ENCODE measurements at regions not wholly inside any gene's neighbourhood (a gene's known extent, or its start where the extent isn't known, plus 50 kb on each side); places are given as distances from the start of the nearest gene placed in this dataset.
"Not testable (repeated sequence)": the region's sequence is repeated elsewhere in the genome, so short reads cannot be mapped to it uniquely, and the experiment has no call there.

DNA sequence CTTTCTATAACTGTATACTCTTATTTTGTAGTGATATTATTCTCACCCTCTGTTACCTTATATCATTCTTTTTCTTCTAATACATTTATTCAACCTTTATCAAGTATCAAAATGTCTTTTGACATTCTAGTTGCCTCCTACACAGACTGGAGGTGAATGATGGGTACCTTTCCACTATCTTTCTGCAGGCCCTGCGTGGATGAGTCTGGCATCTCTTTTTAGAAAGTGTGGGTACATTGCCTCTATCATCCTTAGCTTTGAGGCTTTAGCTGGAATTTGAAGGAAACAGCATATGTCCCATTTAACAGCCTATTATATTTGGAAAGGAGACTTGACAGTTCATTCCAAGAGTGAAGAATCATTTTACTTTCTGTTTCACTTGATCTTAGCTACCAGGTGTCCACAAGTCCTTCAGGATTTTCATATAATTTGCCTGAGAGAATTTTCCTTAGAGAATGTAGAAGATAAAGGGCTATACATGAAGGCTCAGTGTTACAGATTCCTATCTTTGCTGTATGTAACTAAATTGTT lies 192.0 kb downstream of the CWF19L2 start:
- Mint-ChIP-seq H3K27ac (no peak overlapping the region), H3K36me3 (no peaks in the 10 kb centered on the region), H3K4me3 (no peak overlapping the region), H3K9me3 (no peaks in the 10 kb centered on the region), H3K27me3 (no peaks in the 10 kb centered on the region), H3K4me1 (no peaks in the 10 kb centered on the region)
- H3K27ac ChIP-seq (ENCODE audit: low read length) = no peak overlapping the region
- DNase-seq = no peak
- H3K36me3 ChIP-seq (ENCODE audit: control insufficient read depth in 2 of 2, extremely low read depth in 1 of 2, insufficient read depth in 1 of 2, low read length in 1 of 2) = no peaks in the 10 kb centered on the region
- no CpG with 5 or more reads among the region's 1 CpG for WGBS (ENCODE audit: insufficient coverage)
- H3K4me1 ChIP-seq (ENCODE audit: control insufficient read depth in 1 of 2, extremely low read depth in 1 of 2, insufficient read depth in 2 of 2, low read length in 2 of 2) = no peaks in the 10 kb centered on the region
- no peak for ATAC-seq (replicated peaks in 1 of 4)
- CTCF ChIA-PET = no interaction called here
- no peak overlapping the region for H3K4me3 ChIP-seq (ENCODE audit: control insufficient read depth in 1 of 2, extremely low read depth in 1 of 2, low read length in 1 of 2)
- H3K9me3 ChIP-seq = no peaks in the 10 kb centered on the region
- POLR2A ChIA-PET = no interaction called here
- no peaks in the 10 kb centered on the region for H3K27me3 ChIP-seq (replicated peaks in 1 of 2; ENCODE audit: control insufficient read depth in 2 of 2, extremely low read depth in 1 of 2, insufficient read depth in 2 of 2, low read length in 1 of 2)

- Histone ChIP-seq H3K9me3 (no peaks in the 10 kb centered on the region), H3K27ac (ENCODE audit: low read length) (no peak overlapping the region), H3K4me1 (ENCODE audit: control insufficient read depth in 1 of 2, extremely low read depth in 1 of 2, insufficient read depth in 2 of 2, low read length in 2 of 2) (no peaks in the 10 kb centered on the region), H3K4me3 (ENCODE audit: control insufficient read depth in 1 of 2, extremely low read depth in 1 of 2, low read length in 1 of 2) (no peak overlapping the region), H3K27me3 (replicated peaks in 1 of 2; ENCODE audit: control insufficient read depth in 2 of 2, extremely low read depth in 1 of 2, insufficient read depth in 2 of 2, low read length in 1 of 2) (no peaks in the 10 kb centered on the region), H3K36me3 (ENCODE audit: control insufficient read depth in 2 of 2, extremely low read depth in 1 of 2, insufficient read depth in 1 of 2, low read length in 1 of 2) (no peaks in the 10 kb centered on the region)
- ATAC-seq (replicated peaks in 1 of 4) (no peak), DNase-seq (no peak)
- peaks cover 2 to 12% of the 10 kb centered on the region in 2 donors for H3K27me3 Mint-ChIP-seq
- no peaks in the 10 kb centered on the region for H3K9me3 Mint-ChIP-seq
- CTCF ChIA-PET = no interaction called here
- H3K36me3 Mint-ChIP-seq = no peaks in the 10 kb centered on the region
- POLR2A ChIA-PET = interaction anchor here in 1 of 2 donors (0.6 kb wide), 1 partner anchor 1568 kb away, joined by 5 read pairs; no protein-coding TSS in a partner anchor
- H3K4me3 Mint-ChIP-seq = no peak overlapping the region
- H3K27ac Mint-ChIP-seq = no peak overlapping the region
- no peaks in the 10 kb centered on the region for H3K4me1 Mint-ChIP-seq
- no CpG with 5 or more reads among the region's 2 CpGs for WGBS (ENCODE audit: insufficient coverage)
Observed at GRCh38 chr11:107263844-107264563, 193.6 kb downstream of the CWF19L2 start.

GRCh38 chr11:107259811-107260221 lies 197.8 kb downstream of the CWF19L2 start:
- ATAC-seq (replicated peaks in 1 of 4) = no peak
- Mint-ChIP-seq H3K4me3 (no peak overlapping the region), H3K36me3 (no peaks in the 10 kb centered on the region), H3K4me1 (no peaks in the 10 kb centered on the region), H3K9me3 (no peaks in the 10 kb centered on the region), H3K27ac (no peak overlapping the region), H3K27me3 (peaks cover 4 to 23% of the 10 kb centered on the region in 2 donors)
- no peaks in the 10 kb centered on the region for H3K36me3 ChIP-seq (ENCODE audit: control insufficient read depth in 2 of 2, extremely low read depth in 1 of 2, insufficient read depth in 1 of 2, low read length in 1 of 2)
- no peak overlapping the region for H3K4me3 ChIP-seq (ENCODE audit: control insufficient read depth in 1 of 2, extremely low read depth in 1 of 2, low read length in 1 of 2)
- no peaks in the 10 kb centered on the region for H3K4me1 ChIP-seq (ENCODE audit: control insufficient read depth in 1 of 2, extremely low read depth in 1 of 2, insufficient read depth in 2 of 2, low read length in 2 of 2)
- ChIA-PET POLR2A (no interaction called here), CTCF (no interaction called here)
- 54% methylated on average over 7 of the region's 7 CpGs for WGBS (ENCODE audit: insufficient coverage)
- no peaks in the 10 kb centered on the region for H3K9me3 ChIP-seq
- H3K27ac ChIP-seq (ENCODE audit: low read length) = no peak overlapping the region
- DNase-seq = no peak
- no peaks in the 10 kb centered on the region for H3K27me3 ChIP-seq (replicated peaks in 1 of 2; ENCODE audit: control insufficient read depth in 2 of 2, extremely low read depth in 1 of 2, insufficient read depth in 2 of 2, low read length in 1 of 2)

- Histone ChIP-seq H3K36me3 (ENCODE audit: control insufficient read depth in 2 of 2, extremely low read depth in 1 of 2, insufficient read depth in 1 of 2, low read length in 1 of 2) (no peaks in the 10 kb centered on the region), H3K4me3 (ENCODE audit: control insufficient read depth in 1 of 2, extremely low read depth in 1 of 2, low read length in 1 of 2) (no peak overlapping the region), H3K9me3 (no peaks in the 10 kb centered on the region), H3K4me1 (ENCODE audit: control insufficient read depth in 1 of 2, extremely low read depth in 1 of 2, insufficient read depth in 2 of 2, low read length in 2 of 2) (no peaks in the 10 kb centered on the region), H3K27ac (ENCODE audit: low read length) (no peak overlapping the region), H3K27me3 (replicated peaks in 1 of 2; ENCODE audit: control insufficient read depth in 2 of 2, extremely low read depth in 1 of 2, insufficient read depth in 2 of 2, low read length in 1 of 2) (no peaks in the 10 kb centered on the region)
- Mint-ChIP-seq H3K36me3 (no peaks in the 10 kb centered on the region), H3K27me3 (peaks cover 7 to 26% of the 10 kb centered on the region in 2 donors), H3K9me3 (peaks cover 0 to 3% (median 0%) of the 10 kb centered on the region in 3 donors), H3K27ac (no peak overlapping the region), H3K4me1 (no peaks in the 10 kb centered on the region), H3K4me3 (no peak overlapping the region)
- POLR2A ChIA-PET = no interaction called here
- DNase-seq = no peak
- 60% methylated on average over 1 of the region's 7 CpGs for WGBS (ENCODE audit: insufficient coverage)
- CTCF ChIA-PET = interaction anchor here in 1 of 2 donors (0.6 kb wide), 1 partner anchor 1713 kb away, joined by 3 read pairs; no protein-coding TSS in a partner anchor
- no peak for ATAC-seq (replicated peaks in 1 of 4)
Observed at GRCh38 chr11:107257710-107258109, 199.9 kb downstream of the CWF19L2 start.

DNA sequence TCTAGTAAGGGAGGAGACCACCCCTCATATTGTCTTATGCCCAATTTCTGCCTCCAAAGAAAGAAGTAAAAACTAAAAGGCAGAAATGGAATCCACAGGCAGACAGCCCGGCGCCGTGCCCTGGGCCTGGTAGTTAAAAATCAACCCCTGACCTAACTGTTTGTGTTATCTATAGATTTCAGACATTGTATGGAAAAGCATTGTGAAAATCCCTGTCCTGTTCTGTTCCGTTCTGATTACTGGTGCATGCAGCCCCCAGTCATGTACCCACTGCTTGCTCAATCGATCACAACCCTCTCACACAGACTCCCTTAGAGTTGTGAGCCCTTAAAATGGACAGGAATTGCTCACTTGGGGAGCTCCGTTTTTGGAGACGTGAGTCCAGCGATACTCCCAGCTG lies 204.0 kb downstream of the CWF19L2 start:
- H3K27ac ChIP-seq (ENCODE audit: low read length); H3K4me1 ChIP-seq (ENCODE audit: control insufficient read depth in 1 of 2, extremely low read depth in 1 of 2, insufficient read depth in 2 of 2, low read length in 2 of 2); H3K4me3 ChIP-seq (ENCODE audit: control insufficient read depth in 1 of 2, extremely low read depth in 1 of 2, low read length in 1 of 2); DNase-seq; H3K9me3 Mint-ChIP-seq; ATAC-seq (replicated peaks in 1 of 4); H3K27me3 ChIP-seq (replicated peaks in 1 of 2; ENCODE audit: control insufficient read depth in 2 of 2, extremely low read depth in 1 of 2, insufficient read depth in 2 of 2, low read length in 1 of 2); H3K36me3 Mint-ChIP-seq; H3K9me3 ChIP-seq; H3K36me3 ChIP-seq (ENCODE audit: control insufficient read depth in 2 of 2, extremely low read depth in 1 of 2, insufficient read depth in 1 of 2, low read length in 1 of 2); H3K4me3 Mint-ChIP-seq; POLR2A ChIA-PET; H3K4me1 Mint-ChIP-seq; CTCF ChIA-PET; H3K27ac Mint-ChIP-seq: not testable (repeated sequence)
- H3K27me3 Mint-ChIP-seq = peaks cover 5 to 13% of the 10 kb centered on the region in 2 donors
- no CpG with 5 or more reads among the region's 8 CpGs for WGBS (ENCODE audit: insufficient coverage)

DNA sequence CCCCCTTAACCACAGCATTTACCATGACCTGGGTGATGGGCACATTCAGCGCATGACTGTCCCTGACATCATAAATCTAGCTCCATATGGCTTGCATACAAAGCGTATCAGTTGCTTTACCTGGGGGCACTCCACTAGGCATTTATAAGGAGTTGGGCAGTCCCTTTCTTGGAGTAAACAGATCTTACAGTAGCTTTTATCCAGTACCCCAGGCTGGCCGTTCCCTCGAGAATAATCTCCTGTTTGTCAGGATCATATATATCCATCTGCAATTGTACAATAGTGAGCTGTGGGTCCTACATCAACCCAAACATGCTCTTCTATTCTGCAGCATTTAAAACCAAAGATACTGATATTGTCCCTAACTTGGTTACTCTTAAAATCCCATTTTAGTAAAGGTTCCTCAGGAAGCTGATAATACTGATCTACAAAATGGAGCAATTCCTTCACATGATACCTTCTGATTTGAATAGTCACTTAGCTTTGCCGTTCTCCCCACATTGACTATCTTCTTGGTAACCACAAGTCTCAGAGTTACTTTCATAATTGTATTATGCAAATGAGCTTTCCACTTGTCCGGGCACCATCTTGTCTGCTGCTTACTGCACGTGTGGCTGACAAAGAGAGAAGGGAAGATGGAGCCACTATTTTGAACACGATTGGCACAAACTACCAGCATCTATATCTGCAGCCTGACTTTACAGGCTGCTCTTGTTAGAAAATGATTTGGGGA lies 205.0 kb downstream of the CWF19L2 start:
- Histone ChIP-seq H3K36me3 (ENCODE audit: control insufficient read depth in 2 of 2, extremely low read depth in 1 of 2, insufficient read depth in 1 of 2, low read length in 1 of 2) (no peaks in the 10 kb centered on the region), H3K4me3 (ENCODE audit: control insufficient read depth in 1 of 2, extremely low read depth in 1 of 2, low read length in 1 of 2) (no peak overlapping the region), H3K27me3 (replicated peaks in 1 of 2; ENCODE audit: control insufficient read depth in 2 of 2, extremely low read depth in 1 of 2, insufficient read depth in 2 of 2, low read length in 1 of 2) (no peaks in the 10 kb centered on the region), H3K4me1 (ENCODE audit: control insufficient read depth in 1 of 2, extremely low read depth in 1 of 2, insufficient read depth in 2 of 2, low read length in 2 of 2) (no peaks in the 10 kb centered on the region), H3K27ac (ENCODE audit: low read length) (no peak overlapping the region), H3K9me3 (no peaks in the 10 kb centered on the region)
- POLR2A ChIA-PET = no interaction called here
- no peaks in the 10 kb centered on the region for H3K36me3 Mint-ChIP-seq
- H3K4me1 Mint-ChIP-seq = no peaks in the 10 kb centered on the region
- no peak overlapping the region for H3K27ac Mint-ChIP-seq
- DNase-seq (no peak), ATAC-seq (replicated peaks in 1 of 4) (no peak)
- CTCF ChIA-PET = no interaction called here
- H3K9me3 Mint-ChIP-seq = peaks cover 0 to 3% (median 0%) of the 10 kb centered on the region in 3 donors
- H3K4me3 Mint-ChIP-seq = no peak overlapping the region
- no CpG with 5 or more reads among the region's 8 CpGs for WGBS (ENCODE audit: insufficient coverage)
- peaks cover 5 to 10% of the 10 kb centered on the region in 2 donors for H3K27me3 Mint-ChIP-seq
